Peyer's patch (tissue), 4 donors: ENCODE measurements at regions not wholly inside any gene's neighbourhood (a gene's known extent, or its start where the extent isn't known, plus 50 kb on each side); places are given as distances from the start of the nearest gene placed in this dataset.
"Not testable (repeated sequence)": the region's sequence is repeated elsewhere in the genome, so short reads cannot be mapped to it uniquely, and the experiment has no call there.

Source experiments
- DNase-seq, 3 donors: peaks; one replicate each; pipeline ENCODE4 v3.0.0-alpha.2; 2017 to 2019
- H3K27ac ChIP-seq, 4 donors: fragments of 200-600 bp; sonication (generic); one replicate each; pipeline ENCODE4 v1.5.1; 2016 to 2019
- H3K27me3 ChIP-seq, 2 donors: fragments of 200-600 bp; sonication (generic); one replicate each; pipeline ENCODE4 v1.5.1; 2019
- H3K36me3 ChIP-seq, 3 donors: fragments of 200-600 bp; sonication (generic); one replicate each; pipeline ENCODE4 v1.5.1; 2016 to 2019
- H3K4me1 ChIP-seq, 4 donors: fragments of 200-600 bp; sonication (generic); one replicate each; pipeline ENCODE4 v1.5.1; 2016 to 2019
- H3K4me3 ChIP-seq, 4 donors: fragments of 200-600 bp; sonication (generic); 1 replicate in 3 of 4; 2 replicates in 1 of 4; pipeline ENCODE4 v1.5.1; 2016 to 2019; ENCODE audit warnings: mild to moderate bottlenecking in 1 of 4
- H3K9me3 ChIP-seq, 4 donors: fragments of 200-600 bp; sonication (generic); one replicate each; pipeline ENCODE4 v1.5.1; 2016 to 2019; ENCODE audit warnings: mild to moderate bottlenecking in 1 of 4
- POLR2A ChIP-seq, 2 donors: fragments of 450-650 bp; IDR thresholded peaks; one replicate each; pipeline ENCODE4 v1.5.1; 2017; ENCODE audit warnings: antibody characterized with exemption in 2 of 2, mild to moderate bottlenecking in 2 of 2, moderate library complexity in 2 of 2
- TF ChIP-seq, protein P1 (sequence below), 6 experiments: fragments of 450-650 bp in 4 of 6; fragments of 200-600 bp in 2 of 6; sonication (generic) in 1 of 6; IDR thresholded peaks; one replicate each; pipeline ENCODE4 v1.5.1; 2017 to 2019; ENCODE audit warnings: antibody characterized with exemption in 6 of 6, mild to moderate bottlenecking in 3 of 6, moderate library complexity in 1 of 6

DNA sequence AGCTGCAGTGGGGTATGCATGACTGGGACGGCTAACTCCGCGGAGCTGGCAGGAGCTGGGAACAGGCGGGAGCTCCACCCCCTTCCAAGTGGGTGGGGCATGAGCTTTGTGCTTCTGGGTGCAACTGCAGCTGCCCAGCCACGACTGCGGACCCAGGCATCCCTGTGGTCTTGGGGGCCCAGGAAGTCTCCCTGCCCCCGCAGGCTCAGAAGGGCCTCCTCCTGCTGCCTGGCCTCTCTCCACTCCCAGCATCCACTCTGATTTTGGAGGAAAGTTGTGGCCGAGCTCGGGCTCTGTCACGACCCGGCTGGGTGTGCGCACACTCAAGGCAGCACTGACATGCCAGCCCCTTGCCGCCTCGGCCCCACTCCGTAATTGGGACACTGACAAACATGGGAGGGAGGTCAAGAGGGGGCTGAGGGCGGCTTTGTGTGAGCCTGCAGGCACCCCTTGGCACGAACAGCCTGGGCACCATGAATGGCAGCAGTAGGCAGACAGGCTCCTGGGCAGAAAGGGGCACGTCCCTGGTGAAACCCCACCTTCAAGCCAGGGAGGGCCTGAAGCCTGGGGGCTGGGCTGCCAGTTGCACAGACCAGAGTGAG is 822.6 kb downstream of the GLUD2 start:
- Histone ChIP-seq H3K9me3 (no peaks in the 10 kb centered on the region), H3K36me3 (no peaks in the 10 kb centered on the region), H3K27me3 (no peaks in the 10 kb centered on the region), H3K4me1 (no peaks in the 10 kb centered on the region), H3K27ac (no peak overlapping the region), H3K4me3 (no peak overlapping the region)
- TF ChIP-seq, protein P1, sequence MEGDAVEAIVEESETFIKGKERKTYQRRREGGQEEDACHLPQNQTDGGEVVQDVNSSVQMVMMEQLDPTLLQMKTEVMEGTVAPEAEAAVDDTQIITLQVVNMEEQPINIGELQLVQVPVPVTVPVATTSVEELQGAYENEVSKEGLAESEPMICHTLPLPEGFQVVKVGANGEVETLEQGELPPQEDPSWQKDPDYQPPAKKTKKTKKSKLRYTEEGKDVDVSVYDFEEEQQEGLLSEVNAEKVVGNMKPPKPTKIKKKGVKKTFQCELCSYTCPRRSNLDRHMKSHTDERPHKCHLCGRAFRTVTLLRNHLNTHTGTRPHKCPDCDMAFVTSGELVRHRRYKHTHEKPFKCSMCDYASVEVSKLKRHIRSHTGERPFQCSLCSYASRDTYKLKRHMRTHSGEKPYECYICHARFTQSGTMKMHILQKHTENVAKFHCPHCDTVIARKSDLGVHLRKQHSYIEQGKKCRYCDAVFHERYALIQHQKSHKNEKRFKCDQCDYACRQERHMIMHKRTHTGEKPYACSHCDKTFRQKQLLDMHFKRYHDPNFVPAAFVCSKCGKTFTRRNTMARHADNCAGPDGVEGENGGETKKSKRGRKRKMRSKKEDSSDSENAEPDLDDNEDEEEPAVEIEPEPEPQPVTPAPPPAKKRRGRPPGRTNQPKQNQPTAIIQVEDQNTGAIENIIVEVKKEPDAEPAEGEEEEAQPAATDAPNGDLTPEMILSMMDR (IDR thresholded peaks at IDR 0.05), result no peak
- TF ChIP-seq POLR2A (IDR thresholded peaks at IDR 0.05), result no peak
- no peak for DNase-seq

DNA sequence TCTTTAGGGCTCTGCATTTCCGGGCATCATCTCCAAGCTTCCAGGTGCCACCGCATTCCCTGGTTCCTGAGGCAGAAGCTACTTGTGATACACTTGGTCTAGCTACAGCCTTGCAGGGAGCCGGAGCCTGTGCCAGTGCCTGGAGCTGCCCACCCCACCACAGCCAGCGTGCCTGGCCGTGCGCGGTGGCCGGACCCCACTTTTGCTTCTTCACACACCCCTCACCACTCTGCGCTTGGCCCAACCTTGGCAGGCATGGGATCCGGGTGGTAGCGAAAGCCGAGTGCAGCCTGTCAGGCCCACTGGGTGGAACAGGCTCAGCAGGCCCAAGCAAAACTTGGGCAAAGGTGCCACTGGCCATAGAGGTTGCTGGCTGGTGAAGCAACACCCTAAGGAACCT is 823.7 kb downstream of the GLUD2 start:
- TF ChIP-seq POLR2A (IDR thresholded peaks at IDR 0.05), result no peak
- TF ChIP-seq, protein P1 (IDR thresholded peaks at IDR 0.05), result no peak
- Histone ChIP-seq H3K9me3 (no peaks in the 10 kb centered on the region), H3K36me3 (no peaks in the 10 kb centered on the region), H3K27me3 (no peaks in the 10 kb centered on the region), H3K27ac (no peak overlapping the region), H3K4me1 (no peaks in the 10 kb centered on the region), H3K4me3 (no peak overlapping the region)
- no peak for DNase-seq

DNA sequence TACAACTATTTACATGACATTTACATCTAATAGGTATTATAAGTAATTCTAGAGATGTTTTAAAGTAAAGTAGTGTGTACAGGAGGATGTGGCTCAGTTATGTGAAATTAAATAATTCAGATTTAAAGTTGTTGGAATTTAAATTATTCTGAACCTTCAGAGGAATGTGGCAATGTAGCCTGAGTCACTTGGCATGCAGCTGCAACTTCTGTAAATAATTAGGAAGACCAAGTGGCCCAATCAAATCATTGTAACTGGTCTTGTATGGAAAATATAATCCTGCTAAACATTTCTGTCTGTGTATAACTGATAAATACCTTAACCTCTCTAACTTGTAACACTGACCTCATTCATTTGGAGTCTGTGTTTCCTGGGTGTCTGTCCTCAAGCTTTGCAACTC is 828.9 kb downstream of the GLUD2 start:
- no peaks in the 10 kb centered on the region for H3K27me3 ChIP-seq
- no peak overlapping the region for H3K4me3 ChIP-seq
- no peaks in the 10 kb centered on the region for H3K9me3 ChIP-seq
- no peak overlapping the region for H3K27ac ChIP-seq
- H3K36me3 ChIP-seq, result no peaks in the 10 kb centered on the region
- H3K4me1 ChIP-seq, result no peaks in the 10 kb centered on the region
- TF ChIP-seq, protein P1 (IDR thresholded peaks at IDR 0.05), result no peak
- no peak for TF ChIP-seq POLR2A (IDR thresholded peaks at IDR 0.05)
- DNase-seq, result no peak

DNA sequence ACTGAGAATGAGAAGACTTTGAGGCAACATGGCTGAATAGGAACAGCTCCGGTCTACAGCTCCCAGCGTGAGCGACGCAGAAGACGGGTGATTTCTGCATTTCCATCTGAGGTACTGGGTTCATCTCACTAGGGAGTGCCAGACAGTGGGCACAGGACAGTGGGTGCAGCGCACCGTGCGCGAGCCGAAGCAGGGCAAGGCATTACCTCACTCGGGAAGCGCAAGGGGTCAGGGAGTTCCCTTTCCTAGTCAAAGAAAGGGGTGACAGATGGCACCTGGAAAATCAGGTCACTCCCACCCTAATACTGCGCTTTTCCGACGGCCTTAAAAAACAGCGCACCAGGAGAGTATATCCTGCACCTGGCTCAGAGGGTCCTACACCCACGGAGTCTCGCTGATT is 829.9 kb downstream of the GLUD2 start:
- not testable (repeated sequence) for H3K9me3 ChIP-seq, H3K27me3 ChIP-seq, DNase-seq, H3K27ac ChIP-seq, H3K4me1 ChIP-seq, H3K4me3 ChIP-seq, H3K36me3 ChIP-seq

DNA sequence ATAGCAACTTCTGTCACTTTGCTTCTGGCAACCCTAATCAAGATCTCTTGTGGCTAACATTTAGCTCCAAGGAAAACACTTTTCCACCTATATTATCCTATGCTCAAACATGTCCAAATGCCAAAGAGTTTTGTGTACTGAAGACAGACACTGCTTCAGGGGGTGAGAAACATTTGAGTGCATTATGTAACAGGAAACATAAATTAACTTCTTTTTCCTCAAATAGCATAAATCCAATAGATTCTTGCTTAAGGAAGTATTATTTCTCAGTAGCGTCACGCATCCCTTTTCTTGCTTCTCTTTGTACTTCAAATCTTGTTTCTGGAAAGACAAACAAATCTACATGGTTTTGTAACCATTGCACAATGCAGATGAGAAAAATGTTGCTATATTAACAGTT is 839.1 kb downstream of the GLUD2 start:
- H3K27me3 ChIP-seq, result no peaks in the 10 kb centered on the region
- no peaks in the 10 kb centered on the region for H3K9me3 ChIP-seq
- no peak overlapping the region for H3K27ac ChIP-seq
- H3K4me1 ChIP-seq, result no peaks in the 10 kb centered on the region
- H3K4me3 ChIP-seq, result no peak overlapping the region
- no peak for DNase-seq
- H3K36me3 ChIP-seq, result no peaks in the 10 kb centered on the region
- no peak for TF ChIP-seq POLR2A (IDR thresholded peaks at IDR 0.05)
- TF ChIP-seq, protein P1 (IDR thresholded peaks at IDR 0.05), result no peak

DNA sequence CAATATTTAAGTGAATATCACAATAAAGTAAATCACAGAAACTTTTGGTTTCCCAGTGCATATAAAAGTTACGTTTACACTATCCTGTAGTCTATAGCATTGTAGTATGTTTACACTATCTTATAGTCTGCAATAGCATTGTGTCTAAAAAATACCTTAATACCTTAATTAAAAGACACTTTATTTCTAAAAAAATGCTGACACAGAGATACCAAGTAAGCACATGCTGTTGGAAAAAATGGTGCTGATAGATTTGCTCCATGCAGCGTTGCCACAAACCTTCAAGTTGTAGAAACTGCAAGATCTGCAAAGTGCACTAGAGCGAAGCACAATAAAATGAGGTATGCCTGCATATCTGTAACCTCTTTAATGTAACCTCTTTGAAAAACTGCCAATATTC is 847.3 kb downstream of the GLUD2 start:
- H3K4me3 ChIP-seq, result no peak overlapping the region
- no peak overlapping the region for H3K27ac ChIP-seq
- H3K36me3 ChIP-seq, result no peaks in the 10 kb centered on the region
- no peaks in the 10 kb centered on the region for H3K4me1 ChIP-seq
- no peaks in the 10 kb centered on the region for H3K27me3 ChIP-seq
- DNase-seq, result no peak
- H3K9me3 ChIP-seq, result no peaks in the 10 kb centered on the region
- TF ChIP-seq POLR2A (IDR thresholded peaks at IDR 0.05), result no peak

DNA sequence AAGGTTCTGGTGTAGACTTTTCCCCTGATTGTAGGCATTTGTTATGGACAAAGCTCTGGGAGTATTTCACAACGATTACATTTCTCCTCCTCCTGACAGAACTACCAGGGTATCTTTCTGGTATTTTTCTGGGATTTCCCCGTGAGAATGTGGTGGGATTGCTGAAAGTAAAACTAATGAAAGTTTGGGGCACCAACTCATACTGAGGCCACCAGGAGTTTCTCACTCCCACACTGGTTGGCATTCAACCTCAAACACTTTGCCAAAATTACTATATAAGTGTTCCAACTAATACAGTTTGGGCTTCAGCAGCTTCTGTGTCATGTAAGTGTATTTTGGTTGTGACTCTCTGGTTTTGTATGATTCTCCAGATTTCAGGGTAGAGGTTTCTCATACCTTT is 855.1 kb downstream of the GLUD2 start:
- Histone ChIP-seq H3K27me3 (no peaks in the 10 kb centered on the region), H3K4me1 (no peaks in the 10 kb centered on the region), H3K27ac (no peak overlapping the region), H3K4me3 (no peak overlapping the region), H3K36me3 (no peaks in the 10 kb centered on the region), H3K9me3 (no peaks in the 10 kb centered on the region)
- no peak for DNase-seq
- TF ChIP-seq, protein P1 (IDR thresholded peaks at IDR 0.05), result no peak
- no peak for TF ChIP-seq POLR2A (IDR thresholded peaks at IDR 0.05)
